ENCODE measurements at regions not wholly inside any gene's neighbourhood (a gene's known extent, or its start where the extent isn't known, plus 50 kb on each side); places are given as distances from the start of the nearest gene placed in this dataset.

GRCh38 chr4:12207396-12207795 is 778.7 kb upstream of the HS3ST1 start:
- Histone ChIP-seq H3K9me3 (ENCODE audit: low read depth, low read length) (no peaks in the 10 kb centered on the region), H3K9ac (ENCODE audit: insufficient read length) (no peak overlapping the region), H3K27ac (no peak overlapping the region), H3K36me3 (ENCODE audit: insufficient read depth, low read length) (no peaks in the 10 kb centered on the region), H3K4me3 (no peak overlapping the region)
- no peak for DNase-seq (ENCODE audit: low read depth, low spot score)
- no peak for TF ChIP-seq FOXP2 (optimal IDR thresholded peaks at IDR 0.05; ENCODE audit: control extremely low read depth, extremely low read length, insufficient read depth)
- no peak for TF ChIP-seq POLR2AphosphoS5 (IDR thresholded peaks at IDR 0.05; ENCODE audit: borderline replicate concordance, low read depth, low read length)
- no peak for TF ChIP-seq EZH2 (IDR thresholded peaks at IDR 0.05)

- no peak overlapping the region for H3K4me3 ChIP-seq
- no peak for DNase-seq (ENCODE audit: low read depth, low spot score)
- H3K9ac ChIP-seq (ENCODE audit: insufficient read length): no peak overlapping the region
- no peaks in the 10 kb centered on the region for H3K9me3 ChIP-seq (ENCODE audit: low read depth, low read length)
- TF ChIP-seq FOXP2 (optimal IDR thresholded peaks at IDR 0.05; ENCODE audit: control extremely low read depth, extremely low read length, insufficient read depth): no peak
- no peak for TF ChIP-seq POLR2AphosphoS5 (IDR thresholded peaks at IDR 0.05; ENCODE audit: borderline replicate concordance, low read depth, low read length)
- TF ChIP-seq EZH2 (IDR thresholded peaks at IDR 0.05): no peak
- H3K36me3 ChIP-seq (ENCODE audit: insufficient read depth, low read length): no peaks in the 10 kb centered on the region
- no peak overlapping the region for H3K27ac ChIP-seq
Observed at GRCh38 chr4:12206091-12206490, 777.4 kb upstream of the HS3ST1 start.

GRCh38 chr4:12203945-12204344 is 775.3 kb upstream of the HS3ST1 start:
- DNase-seq (ENCODE audit: low read depth, low spot score): no peak
- TF ChIP-seq POLR2AphosphoS5 (IDR thresholded peaks at IDR 0.05; ENCODE audit: borderline replicate concordance, low read depth, low read length): no peak
- no peak for TF ChIP-seq FOXP2 (optimal IDR thresholded peaks at IDR 0.05; ENCODE audit: control extremely low read depth, extremely low read length, insufficient read depth)
- Histone ChIP-seq H3K27ac (no peak overlapping the region), H3K36me3 (ENCODE audit: insufficient read depth, low read length) (no peaks in the 10 kb centered on the region), H3K9me3 (ENCODE audit: low read depth, low read length) (no peaks in the 10 kb centered on the region), H3K4me3 (no peak overlapping the region), H3K9ac (ENCODE audit: insufficient read length) (no peak overlapping the region)

- Histone ChIP-seq H3K9me3 (ENCODE audit: low read depth, low read length) (no peaks in the 10 kb centered on the region), H3K27ac (no peak overlapping the region), H3K9ac (ENCODE audit: insufficient read length) (no peak overlapping the region), H3K4me3 (no peak overlapping the region), H3K36me3 (ENCODE audit: insufficient read depth, low read length) (no peaks in the 10 kb centered on the region)
- TF ChIP-seq FOXP2 (optimal IDR thresholded peaks at IDR 0.05; ENCODE audit: control extremely low read depth, extremely low read length, insufficient read depth): no peak
- no peak for TF ChIP-seq EZH2 (IDR thresholded peaks at IDR 0.05)
- TF ChIP-seq POLR2AphosphoS5 (IDR thresholded peaks at IDR 0.05; ENCODE audit: borderline replicate concordance, low read depth, low read length): no peak
- no peak for DNase-seq (ENCODE audit: low read depth, low spot score)
Observed at GRCh38 chr4:12200226-12200625, 771.5 kb upstream of the HS3ST1 start.

GRCh38 chr4:12186526-12186925 is 757.8 kb upstream of the HS3ST1 start:
- Histone ChIP-seq H3K9me3 (ENCODE audit: low read depth, low read length) (no peaks in the 10 kb centered on the region), H3K36me3 (ENCODE audit: insufficient read depth, low read length) (no peaks in the 10 kb centered on the region), H3K27ac (no peak overlapping the region), H3K9ac (ENCODE audit: insufficient read length) (no peak overlapping the region), H3K4me3 (no peak overlapping the region)
- TF ChIP-seq EZH2 (IDR thresholded peaks at IDR 0.05) (no peak), FOXP2 (optimal IDR thresholded peaks at IDR 0.05; ENCODE audit: control extremely low read depth, extremely low read length, insufficient read depth) (no peak), POLR2AphosphoS5 (IDR thresholded peaks at IDR 0.05; ENCODE audit: borderline replicate concordance, low read depth, low read length) (no peak)
- no peak for DNase-seq (ENCODE audit: low read depth, low spot score)

GRCh38 chr4:12178614-12179610 is 750.2 kb upstream of the HS3ST1 start:
- Histone ChIP-seq H3K27ac (no peak overlapping the region), H3K9ac (ENCODE audit: insufficient read length) (no peak overlapping the region), H3K36me3 (ENCODE audit: insufficient read depth, low read length) (no peaks in the 10 kb centered on the region), H3K4me3 (no peak overlapping the region), H3K9me3 (ENCODE audit: low read depth, low read length) (no peaks in the 10 kb centered on the region)
- DNase-seq (ENCODE audit: low read depth, low spot score): no peak
- TF ChIP-seq FOXP2 (optimal IDR thresholded peaks at IDR 0.05; ENCODE audit: control extremely low read depth, extremely low read length, insufficient read depth) (no peak), POLR2AphosphoS5 (IDR thresholded peaks at IDR 0.05; ENCODE audit: borderline replicate concordance, low read depth, low read length) (no peak), EZH2 (IDR thresholded peaks at IDR 0.05) (no peak)

GRCh38 chr4:12177416-12177815 is 748.7 kb upstream of the HS3ST1 start:
- H3K4me3 ChIP-seq: no peak overlapping the region
- no peaks in the 10 kb centered on the region for H3K9me3 ChIP-seq (ENCODE audit: low read depth, low read length)
- no peak for DNase-seq (ENCODE audit: low read depth, low spot score)

GRCh38 chr4:12173496-12173895 is 744.8 kb upstream of the HS3ST1 start:
- Histone ChIP-seq H3K9me3 (ENCODE audit: low read depth, low read length) (no peaks in the 10 kb centered on the region), H3K4me3 (no peak overlapping the region), H3K27ac (no peak overlapping the region), H3K36me3 (ENCODE audit: insufficient read depth, low read length) (no peaks in the 10 kb centered on the region), H3K9ac (ENCODE audit: insufficient read length) (no peak overlapping the region)
- TF ChIP-seq POLR2AphosphoS5 (IDR thresholded peaks at IDR 0.05; ENCODE audit: borderline replicate concordance, low read depth, low read length) (no peak), EZH2 (IDR thresholded peaks at IDR 0.05) (no peak), FOXP2 (optimal IDR thresholded peaks at IDR 0.05; ENCODE audit: control extremely low read depth, extremely low read length, insufficient read depth) (no peak)
- DNase-seq (ENCODE audit: low read depth, low spot score): no peak

More at GRCh38 chr4:12177416-12177815, 748.7 kb upstream of the HS3ST1 start:
- TF ChIP-seq POLR2AphosphoS5 (IDR thresholded peaks at IDR 0.05; ENCODE audit: borderline replicate concordance, low read depth, low read length): no peak
- no peak for TF ChIP-seq FOXP2 (optimal IDR thresholded peaks at IDR 0.05; ENCODE audit: control extremely low read depth, extremely low read length, insufficient read depth)
- TF ChIP-seq EZH2 (IDR thresholded peaks at IDR 0.05): no peak
- Histone ChIP-seq H3K9ac (ENCODE audit: insufficient read length) (no peak overlapping the region), H3K36me3 (ENCODE audit: insufficient read depth, low read length) (no peaks in the 10 kb centered on the region), H3K27ac (no peak overlapping the region)
